Panc1 (cell line): ENCODE measurements at regions not wholly inside any gene's neighbourhood (a gene's known extent, or its start where the extent isn't known, plus 50 kb on each side); places are given as distances from the start of the nearest gene placed in this dataset.

ENCODE experiments used
- ATAC-seq: fragments of 200-7000 bp; cut with Tn5 transposase; 2 replicates; pipeline ENCODE4 v1.9.1; 2020; ENCODE audit warnings: mild to moderate bottlenecking, moderate library complexity
- BruUV-seq: library from RNA; stranded (reverse); fragments of 400-500 nt; replicated peaks from 2 replicates; lab custom pipeline; 2021; lab: Mats Ljungman, UMichigan
- CTCF ChIA-PET: fragments of 300-600 bp; sonication (Branson Sonifier 250); formaldehyde crosslinking; loops from one replicate; lab custom pipeline; 2022; ENCODE audit warnings: antibody characterized with exemption; lab: Charles Lee
- POLR2A ChIA-PET: fragments of 300-600 bp; sonication (Branson Sonifier 250); formaldehyde crosslinking; loops from one replicate; lab custom pipeline; 2022; ENCODE audit warnings: antibody characterized with exemption; lab: Charles Lee
- DNase-seq: peaks from one replicate; pipeline ENCODE4 v3.0.0-alpha.2; 2010; ENCODE audit warnings: low read depth, low spot score
- H3K27ac ChIP-seq: 2 replicates; pipeline ENCODE4 v1.5.1; 2011; ENCODE audit warnings: mild to moderate bottlenecking, low read length, inconsistent platforms
- H3K27me3 ChIP-seq: fragments of 200-500 bp; sonication (Bioruptor generic); 2 replicates; pipeline ENCODE4 v1.6.0; 2014; ENCODE audit warnings: low read length, inconsistent platforms; ENCODE audit not compliant: control insufficient read depth, insufficient read depth
- H3K36me3 ChIP-seq: fragments of 200-500 bp; sonication (Bioruptor generic); 2 replicates; pipeline ENCODE4 v1.5.1; 2014; ENCODE audit warnings: inconsistent platforms, mild to moderate bottlenecking, low read length, moderate library complexity; ENCODE audit not compliant: control insufficient read depth, insufficient read depth
- H3K4me1 ChIP-seq: 2 replicates; pipeline ENCODE4 v1.5.1; 2011; ENCODE audit warnings: inconsistent platforms, mild to moderate bottlenecking, low read length, moderate library complexity; ENCODE audit not compliant: control insufficient read depth, insufficient read depth
- H3K4me3 ChIP-seq, 2 experiments: 2 replicates each; pipeline ENCODE4 v1.5.1; 2011 to 2012; ENCODE audit warnings: low read depth in 2 of 2, low read length in 2 of 2, mild to moderate bottlenecking in 2 of 2, inconsistent platforms in 1 of 2, moderate library complexity in 1 of 2
- H3K9me3 ChIP-seq: fragments of 200-500 bp; sonication (Bioruptor generic); 2 replicates; pipeline ENCODE4 v1.5.1; 2014; ENCODE audit warnings: low read depth, mild to moderate bottlenecking, inconsistent platforms, low read length, moderate library complexity; ENCODE audit not compliant: control insufficient read depth, insufficient read depth
- POLR2AphosphoS5 ChIP-seq: IDR thresholded peaks from 2 replicates; pipeline ENCODE4 v1.6.1; 2012; ENCODE audit warnings: mild to moderate bottlenecking, low read depth, low read length, moderate library complexity
- SIN3A ChIP-seq: IDR thresholded peaks from 2 replicates; pipeline ENCODE4 v1.6.1; 2012; ENCODE audit warnings: low read depth, mild to moderate bottlenecking, low read length, moderate library complexity, borderline replicate concordance; ENCODE audit not compliant: insufficient read depth
- TCF7L2 ChIP-seq: IDR thresholded peaks from 2 replicates; pipeline ENCODE4 v1.6.1; 2011; ENCODE audit warnings: mild to moderate bottlenecking, low read depth, low read length, inconsistent platforms
- in situ Hi-C: cut with HindIII; loops from 2 replicates; pipeline ENCODE4 v1.10.0; 2016; ENCODE audit warnings: low sequenced_read_pairs, low pct_unique_long_range_greater_than_20kb
- intact Hi-C: fragments of 100-400 bp; cut with micrococcal nuclease; formaldehyde crosslinking; loops from one replicate; pipeline ENCODE4 v1.10.0; 2022; ENCODE audit not compliant: unreplicated experiment
- TF ChIP-seq, protein P1 (sequence below): fragments of 450-650 bp; IDR thresholded peaks from 2 replicates; pipeline ENCODE4 v1.5.1; 2017; ENCODE audit warnings: mild to moderate bottlenecking
- TF ChIP-seq, protein P2 (sequence below), 2 experiments: IDR thresholded peaks; 2 replicates each; pipeline ENCODE4 v1.6.1; 2011 to 2012; ENCODE audit warnings: low read depth in 2 of 2, control low read depth in 1 of 2, low read length in 1 of 2, mild to moderate bottlenecking in 1 of 2, moderate library complexity in 1 of 2; ENCODE audit not compliant: insufficient read depth in 1 of 2

DNA sequence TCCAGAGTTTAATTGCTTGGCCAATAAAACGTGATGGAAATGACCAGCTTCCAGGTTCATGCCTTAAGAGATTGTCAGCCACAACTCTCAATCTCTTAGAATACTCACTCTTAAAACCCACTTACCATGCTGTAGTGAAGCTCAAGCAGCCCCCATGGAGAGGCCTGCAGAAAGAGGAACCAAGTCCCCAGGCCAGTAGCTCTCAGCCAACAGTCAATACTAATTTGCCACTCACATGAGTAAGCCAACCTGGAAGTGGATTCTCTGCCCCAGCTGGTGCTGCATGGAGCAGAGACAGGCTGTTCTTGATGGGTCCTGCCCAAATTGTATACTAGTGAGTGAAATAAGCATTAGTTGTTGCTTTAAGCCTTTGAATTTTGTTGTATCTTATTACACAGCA lies 155.9 kb downstream of the OXSM start:
- no peak for ATAC-seq
- ChIA-PET CTCF (no interaction called here), POLR2A (no interaction called here)
- Histone ChIP-seq H3K27ac (no peak overlapping the region), H3K9me3 (no peaks in the 10 kb centered on the region), H3K4me1 (no peaks in the 10 kb centered on the region), H3K36me3 (no peaks in the 10 kb centered on the region), H3K4me3 (no peak overlapping the region), H3K27me3 (no peaks in the 10 kb centered on the region)
- in situ Hi-C loops (no loop called here), intact Hi-C loops (no loop called here)
- BruUV-seq, result no TSS peak
- DNase-seq, result no peak
- TF ChIP-seq, protein P1, sequence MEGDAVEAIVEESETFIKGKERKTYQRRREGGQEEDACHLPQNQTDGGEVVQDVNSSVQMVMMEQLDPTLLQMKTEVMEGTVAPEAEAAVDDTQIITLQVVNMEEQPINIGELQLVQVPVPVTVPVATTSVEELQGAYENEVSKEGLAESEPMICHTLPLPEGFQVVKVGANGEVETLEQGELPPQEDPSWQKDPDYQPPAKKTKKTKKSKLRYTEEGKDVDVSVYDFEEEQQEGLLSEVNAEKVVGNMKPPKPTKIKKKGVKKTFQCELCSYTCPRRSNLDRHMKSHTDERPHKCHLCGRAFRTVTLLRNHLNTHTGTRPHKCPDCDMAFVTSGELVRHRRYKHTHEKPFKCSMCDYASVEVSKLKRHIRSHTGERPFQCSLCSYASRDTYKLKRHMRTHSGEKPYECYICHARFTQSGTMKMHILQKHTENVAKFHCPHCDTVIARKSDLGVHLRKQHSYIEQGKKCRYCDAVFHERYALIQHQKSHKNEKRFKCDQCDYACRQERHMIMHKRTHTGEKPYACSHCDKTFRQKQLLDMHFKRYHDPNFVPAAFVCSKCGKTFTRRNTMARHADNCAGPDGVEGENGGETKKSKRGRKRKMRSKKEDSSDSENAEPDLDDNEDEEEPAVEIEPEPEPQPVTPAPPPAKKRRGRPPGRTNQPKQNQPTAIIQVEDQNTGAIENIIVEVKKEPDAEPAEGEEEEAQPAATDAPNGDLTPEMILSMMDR, result no peak
- TF ChIP-seq POLR2AphosphoS5 (no peak), SIN3A (no peak), TCF7L2 (no peak)
- TF ChIP-seq, protein P2, sequence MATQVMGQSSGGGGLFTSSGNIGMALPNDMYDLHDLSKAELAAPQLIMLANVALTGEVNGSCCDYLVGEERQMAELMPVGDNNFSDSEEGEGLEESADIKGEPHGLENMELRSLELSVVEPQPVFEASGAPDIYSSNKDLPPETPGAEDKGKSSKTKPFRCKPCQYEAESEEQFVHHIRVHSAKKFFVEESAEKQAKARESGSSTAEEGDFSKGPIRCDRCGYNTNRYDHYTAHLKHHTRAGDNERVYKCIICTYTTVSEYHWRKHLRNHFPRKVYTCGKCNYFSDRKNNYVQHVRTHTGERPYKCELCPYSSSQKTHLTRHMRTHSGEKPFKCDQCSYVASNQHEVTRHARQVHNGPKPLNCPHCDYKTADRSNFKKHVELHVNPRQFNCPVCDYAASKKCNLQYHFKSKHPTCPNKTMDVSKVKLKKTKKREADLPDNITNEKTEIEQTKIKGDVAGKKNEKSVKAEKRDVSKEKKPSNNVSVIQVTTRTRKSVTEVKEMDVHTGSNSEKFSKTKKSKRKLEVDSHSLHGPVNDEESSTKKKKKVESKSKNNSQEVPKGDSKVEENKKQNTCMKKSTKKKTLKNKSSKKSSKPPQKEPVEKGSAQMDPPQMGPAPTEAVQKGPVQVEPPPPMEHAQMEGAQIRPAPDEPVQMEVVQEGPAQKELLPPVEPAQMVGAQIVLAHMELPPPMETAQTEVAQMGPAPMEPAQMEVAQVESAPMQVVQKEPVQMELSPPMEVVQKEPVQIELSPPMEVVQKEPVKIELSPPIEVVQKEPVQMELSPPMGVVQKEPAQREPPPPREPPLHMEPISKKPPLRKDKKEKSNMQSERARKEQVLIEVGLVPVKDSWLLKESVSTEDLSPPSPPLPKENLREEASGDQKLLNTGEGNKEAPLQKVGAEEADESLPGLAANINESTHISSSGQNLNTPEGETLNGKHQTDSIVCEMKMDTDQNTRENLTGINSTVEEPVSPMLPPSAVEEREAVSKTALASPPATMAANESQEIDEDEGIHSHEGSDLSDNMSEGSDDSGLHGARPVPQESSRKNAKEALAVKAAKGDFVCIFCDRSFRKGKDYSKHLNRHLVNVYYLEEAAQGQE (IDR thresholded peaks at IDR 0.05; ENCODE audit: insufficient read depth in 1 of 2, low read depth in 2 of 2, low read length in 1 of 2), result no peak

DNA sequence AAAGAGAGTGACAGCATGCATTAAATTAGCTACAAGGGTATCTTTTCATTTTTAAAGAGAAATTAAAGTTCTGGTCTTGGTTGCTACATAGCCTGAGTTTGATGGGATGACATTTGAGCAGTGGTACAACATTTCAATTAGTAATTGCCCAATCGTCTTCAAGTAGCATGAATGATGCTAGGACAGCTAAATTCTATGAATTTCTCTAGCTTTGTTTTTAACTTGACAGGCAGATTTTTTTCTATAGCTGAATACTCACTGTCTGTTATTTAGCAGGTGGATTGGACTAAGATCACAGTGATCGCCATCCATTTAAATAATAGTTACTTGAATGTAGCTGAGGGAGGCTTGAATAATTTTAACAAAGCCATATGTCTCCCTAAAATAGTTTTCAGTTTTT lies 162.2 kb downstream of the OXSM start:
- TF ChIP-seq, protein P1, result no peak
- TF ChIP-seq POLR2AphosphoS5, result no peak
- TF ChIP-seq, protein P2 (IDR thresholded peaks at IDR 0.05; ENCODE audit: insufficient read depth in 1 of 2, low read depth in 2 of 2, low read length in 1 of 2), result no peak
- no peak for TF ChIP-seq SIN3A
- TF ChIP-seq TCF7L2, result no peak
- H3K27ac ChIP-seq, result no peak overlapping the region
- H3K27me3 ChIP-seq, result no peaks in the 10 kb centered on the region
- in situ Hi-C loops, result no loop called here
- H3K4me1 ChIP-seq, result no peaks in the 10 kb centered on the region
- POLR2A ChIA-PET, result interaction anchor here (0.7 kb wide), 1 partner anchor 107 kb away, joined by 3 read pairs; no protein-coding TSS in a partner anchor
- no peaks in the 10 kb centered on the region for H3K36me3 ChIP-seq
- intact Hi-C loops, result no loop called here
- no TSS peak for BruUV-seq
- H3K9me3 ChIP-seq, result no peaks in the 10 kb centered on the region
- H3K4me3 ChIP-seq, result no peak overlapping the region
- DNase-seq (no peak), ATAC-seq (no peak)
- CTCF ChIA-PET, result no interaction called here
